ENCODE measurements at regions not wholly inside any gene's neighbourhood (a gene's known extent, or its start where the extent isn't known, plus 50 kb on each side); places are given as distances from the start of the nearest gene placed in this dataset.

- 69% methylated on average over 4 of the region's 4 CpGs for WGBS
- H3K27me3 ChIP-seq (replicated peaks; ENCODE audit: insufficient read depth), result no peaks in the 10 kb centered on the region
- intact Hi-C loops (cut with DNase I), result no loop called here
- DNase-seq (ENCODE audit: low spot score), result no peak
- no peaks in the 10 kb centered on the region for H3K4me1 ChIP-seq (replicated peaks)
- no peak overlapping the region for H3K27ac ChIP-seq
- no peaks in the 10 kb centered on the region for H3K36me3 ChIP-seq
- H3K4me3 ChIP-seq, result no peak overlapping the region
- no peak for TF ChIP-seq POLR2A (IDR thresholded peaks at IDR 0.05)
- no peak for TF ChIP-seq POLR2AphosphoS5 (IDR thresholded peaks at IDR 0.05)
- TF ChIP-seq CTCF (IDR thresholded peaks at IDR 0.05), result no peak
- H3K9me3 ChIP-seq, result no peaks in the 10 kb centered on the region
Observed at GRCh38 chr3:13766128-13766527, 113.7 kb downstream of the WNT7A start.

- Histone ChIP-seq H3K9me3 (no peaks in the 10 kb centered on the region), H3K4me3 (no peak overlapping the region), H3K36me3 (no peaks in the 10 kb centered on the region), H3K4me1 (replicated peaks) (no peaks in the 10 kb centered on the region), H3K27ac (no peak overlapping the region), H3K27me3 (replicated peaks; ENCODE audit: insufficient read depth) (no peaks in the 10 kb centered on the region)
- no peak for DNase-seq (ENCODE audit: low spot score)
- TF ChIP-seq POLR2A (IDR thresholded peaks at IDR 0.05) (no peak), POLR2AphosphoS5 (IDR thresholded peaks at IDR 0.05) (no peak)
- intact Hi-C loops (cut with DNase I), result no loop called here
- 71% methylated on average over 9 of the region's 9 CpGs for WGBS
Observed at GRCh38 chr3:13764161-13764560, 115.7 kb downstream of the WNT7A start.

DNA sequence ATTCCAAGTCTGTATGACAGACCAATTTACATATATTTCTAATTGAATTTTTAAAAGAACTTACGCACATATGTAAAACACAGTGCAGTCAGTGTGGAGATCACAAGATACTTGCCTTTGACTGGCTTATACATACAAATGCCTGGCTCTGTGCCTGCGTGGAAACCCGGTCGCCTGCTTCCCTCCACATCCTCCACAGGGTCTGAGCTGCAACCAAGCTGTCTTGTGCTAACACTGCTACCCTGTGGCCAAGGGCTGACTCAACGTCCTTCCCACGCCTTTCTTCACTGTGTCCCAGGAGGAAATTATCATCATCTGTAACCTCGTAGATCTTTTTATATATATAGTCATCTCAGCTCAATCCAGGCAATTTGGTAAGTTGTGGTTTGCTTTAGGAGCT is 117.0 kb downstream of the WNT7A start:
- H3K9me3 ChIP-seq, result no peaks in the 10 kb centered on the region
- TF ChIP-seq POLR2A (IDR thresholded peaks at IDR 0.05), result no peak
- no peak overlapping the region for H3K27ac ChIP-seq
- no peak overlapping the region for H3K4me3 ChIP-seq
- no peaks in the 10 kb centered on the region for H3K27me3 ChIP-seq (replicated peaks; ENCODE audit: insufficient read depth)
- DNase-seq (ENCODE audit: low spot score), result no peak
- 74% methylated on average over 7 of the region's 7 CpGs for WGBS
- no peaks in the 10 kb centered on the region for H3K36me3 ChIP-seq
- H3K4me1 ChIP-seq (replicated peaks), result no peaks in the 10 kb centered on the region
- intact Hi-C loops (cut with DNase I), result no loop called here

GRCh38 chr3:13750731-13751130 is 129.1 kb downstream of the WNT7A start:
- no peaks in the 10 kb centered on the region for H3K4me1 ChIP-seq (replicated peaks)
- intact Hi-C loops (cut with DNase I), result no loop called here
- WGBS, result 100% methylated on average over 1 of the region's 1 CpG

GRCh38 chr3:13750215-13750614 is 129.7 kb downstream of the WNT7A start:
- WGBS, result 97% methylated on average over 5 of the region's 5 CpGs
- no peaks in the 10 kb centered on the region for H3K27me3 ChIP-seq (replicated peaks; ENCODE audit: insufficient read depth)
- H3K36me3 ChIP-seq, result no peaks in the 10 kb centered on the region
- TF ChIP-seq CTCF (IDR thresholded peaks at IDR 0.05), result no peak
- TF ChIP-seq POLR2A (IDR thresholded peaks at IDR 0.05), result no peak
- TF ChIP-seq POLR2AphosphoS5 (IDR thresholded peaks at IDR 0.05), result no peak
- intact Hi-C loops (cut with DNase I), result no loop called here
- H3K27ac ChIP-seq, result no peak overlapping the region
- no peaks in the 10 kb centered on the region for H3K9me3 ChIP-seq
- no peak overlapping the region for H3K4me3 ChIP-seq
- H3K4me1 ChIP-seq (replicated peaks), result no peaks in the 10 kb centered on the region
- DNase-seq (ENCODE audit: low spot score), result no peak

More at GRCh38 chr3:13750731-13751130, 129.1 kb downstream of the WNT7A start:
- Histone ChIP-seq H3K36me3 (no peaks in the 10 kb centered on the region), H3K4me3 (no peak overlapping the region), H3K27me3 (replicated peaks; ENCODE audit: insufficient read depth) (no peaks in the 10 kb centered on the region), H3K9me3 (no peaks in the 10 kb centered on the region), H3K27ac (no peak overlapping the region)
- TF ChIP-seq POLR2A (IDR thresholded peaks at IDR 0.05) (no peak), CTCF (IDR thresholded peaks at IDR 0.05) (no peak), POLR2AphosphoS5 (IDR thresholded peaks at IDR 0.05) (no peak)
- DNase-seq (ENCODE audit: low spot score), result no peak

- intact Hi-C loops (cut with DNase I), result no loop called here
- Histone ChIP-seq H3K9me3 (no peaks in the 10 kb centered on the region), H3K27ac (no peak overlapping the region), H3K4me3 (no peak overlapping the region), H3K27me3 (replicated peaks; ENCODE audit: insufficient read depth) (no peaks in the 10 kb centered on the region), H3K36me3 (no peaks in the 10 kb centered on the region), H3K4me1 (replicated peaks) (no peaks in the 10 kb centered on the region)
- 95% methylated on average over 14 of the region's 14 CpGs for WGBS
- TF ChIP-seq POLR2AphosphoS5 (IDR thresholded peaks at IDR 0.05) (no peak), CTCF (IDR thresholded peaks at IDR 0.05) (no peak), POLR2A (IDR thresholded peaks at IDR 0.05) (no peak)
- DNase-seq (ENCODE audit: low spot score), result no peak
Observed at GRCh38 chr3:13749063-13749764, 130.7 kb downstream of the WNT7A start.

All from prostate gland (tissue), 2 donors.